Left colon (tissue), 2 donors: ENCODE measurements at regions not wholly inside any gene's neighbourhood (a gene's known extent, or its start where the extent isn't known, plus 50 kb on each side); places are given as distances from the start of the nearest gene placed in this dataset.

Source experiments
- ATAC-seq: fragments of 200-7000 bp; cut with Tn5 transposase; one replicate; pipeline ENCODE4 v1.9.1; 2020; ENCODE audit warnings: mild to moderate bottlenecking, moderate library complexity
- DNase-seq, 2 donors: peaks; one replicate each; pipeline ENCODE4 v3.0.0-alpha.2; 2020
- intact Hi-C, 2 donors: fragments of 100-400 bp; cut with DNase I in 1 of 2; cut with micrococcal nuclease in 1 of 2; formaldehyde crosslinking; loops; one replicate each; pipeline versions ENCODE4 v1.11.2 to v1.14.0; 2022; cut with DNase I, micrococcal nuclease
- donor health status: DM: no; HTN: no; CAD: no.
- donor health status: DM: yes; HTN: yes; CAD: no.

DNA sequence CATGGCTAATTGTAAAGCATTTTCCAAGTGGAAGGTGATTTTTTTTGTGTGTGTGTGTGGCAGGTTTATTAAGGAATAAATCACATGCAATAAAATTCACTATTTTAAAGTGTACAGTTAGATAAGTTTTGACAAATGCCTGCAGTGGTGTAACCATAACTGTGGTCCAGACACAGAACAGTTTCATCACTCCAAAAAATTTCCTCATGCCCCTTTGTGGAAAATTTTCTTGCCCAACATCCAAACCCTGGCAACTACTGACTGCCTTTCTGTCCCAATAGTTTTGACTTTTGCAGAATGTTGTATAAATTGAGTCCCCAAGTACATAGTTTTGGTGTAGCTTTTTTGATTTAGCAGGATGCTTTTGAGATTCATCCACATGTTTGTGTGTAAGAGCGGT is 135.1 kb upstream of the KLHL25 start:
- intact Hi-C loops = no loop called here
- no peak for DNase-seq
- no peak for ATAC-seq

- DNase-seq (no peak), ATAC-seq (no peak)
- intact Hi-C loops = no loop called here
Observed at GRCh38 chr15:85932391-85932790, 137.7 kb upstream of the KLHL25 start.

DNA sequence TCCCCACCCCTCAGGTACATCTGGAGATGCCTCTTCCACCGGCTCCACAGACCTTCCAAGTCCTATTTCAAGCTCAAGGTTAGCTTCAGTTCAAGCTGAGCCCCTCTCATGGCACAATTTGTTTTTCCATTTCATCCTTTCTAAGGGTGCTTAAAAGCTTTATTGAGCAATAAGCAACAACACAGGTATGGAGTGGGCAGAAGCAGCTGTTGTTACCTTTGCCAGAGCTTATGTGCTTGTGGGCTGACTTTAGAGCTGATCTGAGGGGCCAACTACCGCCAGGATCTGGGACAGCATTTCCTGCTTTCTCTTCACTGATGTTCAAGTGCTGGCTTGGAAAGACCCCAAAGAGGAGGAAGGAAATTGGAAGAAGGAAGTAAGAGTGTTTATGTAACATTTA is 140.0 kb upstream of the KLHL25 start:
- no peak for DNase-seq
- intact Hi-C loops = no loop called here
- ATAC-seq = no peak

DNA sequence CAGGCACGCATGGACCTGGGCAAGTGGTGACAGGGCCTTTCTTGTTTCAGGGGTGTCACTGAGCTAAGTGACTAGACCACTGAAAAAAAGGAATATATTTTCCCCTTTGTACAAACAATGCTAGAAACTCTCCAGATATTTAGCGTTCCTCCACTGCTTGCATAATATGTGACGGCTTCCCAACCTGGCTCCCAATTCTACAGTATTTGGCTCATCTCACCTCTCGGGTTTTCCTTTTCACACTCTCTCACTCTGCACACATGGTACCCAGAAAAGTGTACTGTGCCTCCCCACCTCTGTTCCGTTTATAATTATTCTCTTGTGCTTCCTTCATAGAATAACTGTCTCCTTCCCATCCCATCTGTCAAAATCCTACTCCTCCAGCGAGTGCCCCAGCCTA is 140.5 kb upstream of the KLHL25 start:
- intact Hi-C loops = no loop called here
- ATAC-seq (no peak), DNase-seq (no peak)

DNA sequence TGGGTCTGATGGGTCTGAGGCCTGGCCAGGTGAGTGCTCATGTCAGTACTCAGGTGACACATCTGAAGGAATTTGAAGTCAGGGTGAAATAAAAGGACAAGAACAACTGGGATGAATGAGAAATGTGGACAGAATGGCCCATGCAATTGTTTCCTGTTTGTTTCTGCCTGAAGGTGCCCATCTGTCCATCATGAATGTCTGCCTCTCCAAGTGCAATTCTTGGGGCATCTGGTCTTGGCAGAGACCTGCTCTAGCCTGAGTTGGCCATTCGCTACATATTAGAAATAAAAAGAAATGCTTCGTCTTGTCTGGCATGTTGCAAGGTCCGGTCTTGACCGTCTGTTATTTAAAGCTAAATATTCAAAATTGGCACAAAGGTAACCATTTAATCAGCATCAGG is 142.0 kb upstream of the AGBL1 start:
- ATAC-seq = no peak
- intact Hi-C loops = no loop called here
- no peak for DNase-seq

- ATAC-seq (no peak), DNase-seq (no peak)
- intact Hi-C loops = no loop called here
Observed at GRCh38 chr15:85941186-85941855, 138.3 kb upstream of the AGBL1 start.

- DNase-seq = no peak
- intact Hi-C loops = no loop called here
- no peak for ATAC-seq
Observed at GRCh38 chr15:85942632-85943031, 137.0 kb upstream of the AGBL1 start.

DNA sequence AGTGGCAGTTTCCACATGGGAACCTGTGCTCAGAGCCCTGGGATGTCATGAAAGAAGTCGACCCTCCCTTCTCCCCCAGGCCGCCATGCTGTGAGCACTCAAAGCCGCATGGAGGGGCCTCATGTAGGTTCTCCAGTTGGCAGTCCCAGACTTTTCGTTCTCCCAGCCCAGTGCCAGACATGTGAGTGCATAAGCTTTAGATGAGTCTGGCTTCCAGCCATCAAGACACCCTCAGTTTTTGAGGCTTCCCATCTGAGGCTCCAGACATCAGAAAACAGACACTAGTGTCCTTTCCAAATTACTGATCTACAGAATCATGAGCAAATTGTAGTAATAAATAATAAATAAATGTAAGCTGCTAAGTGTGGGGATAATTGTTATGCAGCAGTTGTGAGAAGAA is 136.5 kb upstream of the AGBL1 start:
- intact Hi-C loops = no loop called here
- ATAC-seq (no peak), DNase-seq (no peak)

DNA sequence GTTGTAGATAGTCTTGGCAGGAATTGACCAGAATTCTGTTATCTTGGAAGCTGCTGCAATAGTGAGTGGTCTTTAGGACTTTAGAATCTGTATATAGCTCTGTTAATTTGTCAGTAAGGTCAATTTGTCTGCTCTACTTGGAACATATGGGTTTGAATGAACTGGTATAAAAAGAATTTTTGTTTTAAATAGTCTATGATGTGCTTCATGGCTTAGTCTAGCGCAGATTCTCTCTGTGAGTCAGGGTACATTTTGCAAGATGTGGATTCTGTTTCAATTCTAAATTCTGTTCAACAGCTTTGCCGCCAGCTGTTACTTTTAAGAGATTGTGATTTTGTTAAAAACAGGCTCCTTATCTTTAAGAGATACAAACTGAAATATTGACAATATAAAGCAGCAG is 135.9 kb upstream of the AGBL1 start:
- no peak for DNase-seq
- no peak for ATAC-seq
- intact Hi-C loops = no loop called here

DNA sequence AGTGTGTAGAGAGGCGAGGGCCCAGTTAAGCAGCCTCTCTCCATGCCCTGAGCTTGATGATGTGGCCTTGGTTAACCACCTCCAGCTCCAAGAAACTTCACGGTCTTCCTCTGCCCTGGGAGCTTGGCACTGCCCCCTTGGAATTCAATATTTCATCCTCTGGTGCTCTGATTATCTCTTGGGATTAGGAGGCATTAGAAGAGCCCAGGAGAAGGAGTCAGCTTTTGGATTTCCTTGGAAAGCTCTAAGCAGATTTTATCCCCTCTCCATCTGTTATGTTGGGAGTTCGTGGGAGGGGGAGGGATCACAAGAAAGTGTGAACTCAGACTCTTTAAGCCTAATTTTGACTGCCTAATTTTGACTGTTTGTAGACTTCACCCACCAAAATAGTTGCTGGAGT is 132.7 kb upstream of the AGBL1 start:
- intact Hi-C loops = no loop called here
- DNase-seq = no peak
- ATAC-seq = no peak

DNA sequence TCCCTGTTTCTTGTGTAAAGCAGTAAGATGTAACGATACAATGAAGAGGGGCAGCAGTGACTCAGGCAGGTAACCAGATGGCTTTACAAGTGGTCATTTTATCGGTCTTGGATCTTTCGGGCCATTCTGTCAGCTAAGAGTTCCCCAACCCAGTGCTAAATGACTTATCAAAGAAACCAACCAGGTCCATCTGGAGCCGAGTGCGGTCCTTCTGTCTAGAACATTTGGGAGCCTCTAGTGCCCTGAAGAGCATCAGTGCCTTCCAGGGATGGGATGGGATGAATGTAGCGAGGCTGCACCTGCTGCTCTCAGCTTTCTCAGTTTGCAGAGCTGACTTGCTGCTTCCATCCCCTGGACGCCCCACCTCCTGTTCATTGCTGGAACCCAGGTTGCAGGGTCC is 131.7 kb upstream of the AGBL1 start:
- intact Hi-C loops = no loop called here
- no peak for ATAC-seq
- DNase-seq = no peak

DNA sequence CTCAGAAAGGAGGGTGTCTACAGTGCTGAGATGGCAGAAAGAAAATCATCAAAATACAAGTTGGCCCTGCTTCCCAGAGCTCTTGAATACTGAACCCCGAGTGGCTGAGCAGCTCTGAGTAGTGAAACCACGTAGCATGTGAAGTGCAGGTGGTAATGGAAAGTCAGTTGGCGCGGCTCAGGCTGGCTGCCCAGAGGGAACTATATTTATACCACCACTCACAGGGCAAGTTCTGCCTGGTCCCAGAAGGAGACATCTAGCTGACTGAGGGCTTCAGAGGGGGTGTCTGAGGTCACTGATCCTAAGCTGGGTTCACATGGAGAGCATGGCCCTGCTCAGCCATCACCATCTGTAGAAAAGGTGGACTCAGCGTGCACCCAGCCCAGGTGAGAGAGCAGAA is 129.6 kb upstream of the AGBL1 start:
- DNase-seq = no peak
- intact Hi-C loops = no loop called here
- no peak for ATAC-seq

DNA sequence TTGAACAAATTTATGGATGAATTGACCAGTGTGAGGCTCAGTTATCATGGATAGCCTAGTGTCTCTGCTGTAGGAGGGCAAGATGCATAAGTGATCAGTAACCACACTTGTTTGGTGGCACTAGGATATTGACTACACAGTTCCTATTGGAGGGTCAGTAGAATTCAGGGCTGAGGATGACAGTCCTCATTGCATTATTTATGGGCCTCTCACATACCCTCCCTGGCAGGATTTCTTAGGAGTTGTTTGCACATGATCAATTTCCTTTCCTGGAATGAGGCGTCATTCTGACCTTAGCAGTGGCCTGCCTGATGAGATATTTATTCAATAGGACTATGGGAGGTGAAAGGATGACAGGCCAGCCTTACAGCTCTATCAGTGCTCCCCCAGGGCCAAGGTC is 125.1 kb upstream of the AGBL1 start:
- intact Hi-C loops = no loop called here
- DNase-seq (no peak), ATAC-seq (no peak)

DNA sequence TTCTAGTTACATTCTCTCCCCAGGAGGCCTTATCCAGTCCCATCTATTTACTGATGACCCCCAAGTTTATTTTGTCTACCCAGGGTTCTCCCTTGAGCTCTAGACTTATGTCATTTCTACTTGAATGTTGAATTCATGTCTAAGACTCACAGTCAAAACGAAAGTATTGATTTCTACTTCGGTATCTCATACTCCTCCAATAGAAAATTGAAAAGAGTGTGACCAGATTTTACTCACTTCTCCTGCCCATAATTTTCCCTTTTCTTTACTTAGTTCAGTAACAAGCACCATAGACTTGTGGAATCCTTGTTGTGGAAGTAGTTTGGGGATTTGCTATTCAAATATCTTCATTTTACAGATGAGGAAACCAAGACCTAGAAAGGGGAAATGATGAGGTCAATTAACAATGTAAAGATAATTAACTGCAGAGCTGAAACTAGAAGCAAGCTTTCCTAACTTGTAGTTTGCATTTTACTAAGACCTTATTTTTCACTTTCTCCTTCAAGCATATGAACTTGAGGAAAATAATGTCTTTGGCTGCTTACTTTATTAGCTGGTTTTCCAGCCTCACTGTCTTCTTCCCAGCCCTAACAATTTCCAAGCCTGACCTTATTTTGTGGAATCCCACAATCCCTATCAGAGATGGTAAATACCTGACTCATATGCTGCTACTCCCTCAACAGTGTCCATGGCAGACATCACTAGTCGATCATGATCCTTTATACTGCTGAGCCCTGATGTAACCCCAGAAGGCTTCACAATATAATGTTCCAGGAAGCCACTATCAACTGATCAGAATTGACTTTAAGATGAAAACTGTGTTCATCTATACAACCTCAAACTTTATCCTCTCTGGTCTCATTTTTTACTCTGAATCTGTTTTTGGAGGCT is 123.9 kb upstream of the AGBL1 start:
- intact Hi-C loops = no loop called here
- ATAC-seq = no peak

GRCh38 chr15:85956532-85957275 is 123.0 kb upstream of the AGBL1 start:
- ATAC-seq (no peak), DNase-seq (no peak)
- intact Hi-C loops = no loop called here

More for the DNA sequence above, 123.9 kb upstream of the AGBL1 start:
- no peak for DNase-seq

- ATAC-seq (no peak), DNase-seq (no peak)
- intact Hi-C loops = no loop called here
Observed at GRCh38 chr15:85959611-85960010, 120.1 kb upstream of the AGBL1 start.

DNA sequence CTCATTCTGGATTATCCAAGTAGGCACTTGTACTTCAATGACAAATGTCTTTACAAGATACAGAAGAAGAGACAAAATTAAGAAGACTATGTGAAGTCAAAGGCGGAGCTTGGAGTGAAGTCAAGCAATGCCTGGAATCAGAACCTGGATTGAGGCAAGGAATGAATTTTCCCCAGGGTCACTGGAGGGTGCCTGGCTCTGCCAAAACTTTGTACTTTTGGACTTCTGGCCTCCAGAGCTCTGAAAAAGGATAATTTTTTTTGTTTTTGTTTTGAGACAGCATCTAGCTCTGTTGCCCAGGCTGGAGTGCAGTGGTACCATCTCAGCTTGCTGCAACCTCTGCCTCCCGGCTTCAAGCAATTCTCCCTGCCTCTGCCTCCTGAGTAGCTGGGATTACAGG is 119.3 kb upstream of the AGBL1 start:
- ATAC-seq (no peak), DNase-seq (no peak)
- intact Hi-C loops = no loop called here

DNA sequence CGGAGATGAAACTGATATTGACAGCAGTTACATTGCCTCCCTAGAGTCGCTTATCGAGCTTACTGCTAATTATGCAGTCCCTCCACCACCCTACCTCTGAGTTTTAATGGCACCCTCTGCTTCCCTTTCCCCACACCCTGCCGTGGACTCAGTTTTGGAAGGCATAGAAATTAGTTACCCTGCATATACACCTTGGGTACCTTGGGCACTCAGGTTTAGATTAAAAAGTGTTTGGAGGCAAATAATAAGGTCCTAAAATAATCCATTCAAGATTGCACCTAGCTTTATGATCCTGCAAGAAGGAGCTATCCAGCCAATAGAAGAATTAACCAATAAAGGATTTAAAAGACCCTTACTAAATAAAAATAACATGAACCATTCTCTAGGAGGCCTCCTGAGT is 117.8 kb upstream of the AGBL1 start:
- no peak for ATAC-seq

DNA sequence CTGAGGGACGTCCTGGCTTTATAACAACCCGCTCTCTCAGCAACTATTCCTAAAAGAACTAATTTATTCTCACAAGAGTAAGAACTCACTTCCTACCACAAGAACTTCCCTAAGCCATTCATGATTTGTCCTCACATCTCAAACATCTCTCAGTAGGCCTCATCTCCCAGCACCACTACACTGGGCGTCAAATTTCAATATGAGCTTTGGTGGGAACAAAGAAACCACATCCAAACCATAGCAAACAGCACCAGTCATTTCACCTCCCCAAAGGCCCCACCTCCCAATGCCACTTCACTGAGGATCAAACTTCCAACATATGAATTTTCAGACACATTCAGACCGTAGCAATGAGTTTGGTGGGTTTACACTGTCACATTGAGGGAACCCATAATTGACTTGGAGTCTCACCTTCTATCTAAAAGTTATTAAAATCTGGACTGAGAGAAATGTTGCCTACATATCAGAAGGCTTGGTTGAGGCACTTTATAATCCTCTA is 116.4 kb upstream of the AGBL1 start:
- ATAC-seq = no peak
- intact Hi-C loops = no loop called here
- no peak for DNase-seq

More for the DNA sequence above, 117.8 kb upstream of the AGBL1 start:
- DNase-seq = no peak
- intact Hi-C loops = no loop called here

DNA sequence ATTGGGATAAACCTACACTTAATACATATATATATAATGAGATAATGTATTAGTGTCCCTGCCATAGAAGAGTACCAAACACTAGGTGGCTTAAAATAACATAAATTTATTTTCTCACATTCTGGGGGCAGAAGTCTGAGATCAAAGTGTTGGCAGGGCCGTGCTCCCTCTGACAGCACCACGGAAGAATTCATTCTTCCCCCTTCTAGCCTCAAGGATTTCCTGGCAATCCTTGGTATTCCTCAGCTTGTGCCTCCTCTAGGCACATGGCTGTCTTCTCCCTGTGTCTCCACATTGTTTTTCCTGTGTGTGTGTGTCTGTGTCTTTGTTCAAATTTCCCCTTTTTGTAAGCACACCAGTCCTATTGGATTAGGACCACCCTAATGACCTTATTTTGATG is 115.2 kb upstream of the AGBL1 start:
- DNase-seq (no peak), ATAC-seq (no peak)
- intact Hi-C loops = no loop called here
